Body of pancreas (tissue), 4 donors: ENCODE measurements at regions not wholly inside any gene's neighbourhood (a gene's known extent, or its start where the extent isn't known, plus 50 kb on each side); places are given as distances from the start of the nearest gene placed in this dataset.

Experiments used
- POLR2A ChIP-seq, 3 donors: fragments of 450-650 bp; IDR thresholded peaks; one replicate each; pipeline ENCODE4 v1.6.1; 2016; ENCODE audit warnings: antibody characterized with exemption in 3 of 3, mild to moderate bottlenecking in 2 of 3
- TF ChIP-seq, protein P1 (sequence below), 7 experiments: fragments of 450-650 bp in 4 of 7; fragments of 200-600 bp in 3 of 7; sonication (generic) in 3 of 7; IDR thresholded peaks; one replicate each; pipeline ENCODE4 v1.5.1; 2016 to 2019; ENCODE audit warnings: antibody characterized with exemption in 7 of 7

DNA sequence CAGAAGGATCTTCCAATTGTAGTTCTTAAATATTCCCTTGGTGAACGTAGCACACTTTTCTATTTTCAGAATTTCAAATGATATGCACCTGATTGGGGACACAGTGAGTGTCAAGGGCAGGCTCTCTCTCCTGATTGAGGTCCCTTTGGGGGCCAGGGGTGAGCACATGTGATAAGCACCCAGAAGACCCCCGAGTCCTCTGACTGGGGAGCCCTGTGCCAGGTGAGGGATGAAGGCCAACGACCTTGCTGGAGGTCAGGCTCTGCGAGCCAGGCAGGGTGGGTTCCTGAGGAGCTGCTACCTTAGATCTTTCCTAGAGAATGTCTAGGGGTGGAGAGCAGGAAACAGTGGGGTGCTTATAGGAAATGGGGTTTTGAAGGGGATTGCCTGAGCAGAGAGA lies 1253.9 kb downstream of the BRD1 start:
- TF ChIP-seq, protein P1, sequence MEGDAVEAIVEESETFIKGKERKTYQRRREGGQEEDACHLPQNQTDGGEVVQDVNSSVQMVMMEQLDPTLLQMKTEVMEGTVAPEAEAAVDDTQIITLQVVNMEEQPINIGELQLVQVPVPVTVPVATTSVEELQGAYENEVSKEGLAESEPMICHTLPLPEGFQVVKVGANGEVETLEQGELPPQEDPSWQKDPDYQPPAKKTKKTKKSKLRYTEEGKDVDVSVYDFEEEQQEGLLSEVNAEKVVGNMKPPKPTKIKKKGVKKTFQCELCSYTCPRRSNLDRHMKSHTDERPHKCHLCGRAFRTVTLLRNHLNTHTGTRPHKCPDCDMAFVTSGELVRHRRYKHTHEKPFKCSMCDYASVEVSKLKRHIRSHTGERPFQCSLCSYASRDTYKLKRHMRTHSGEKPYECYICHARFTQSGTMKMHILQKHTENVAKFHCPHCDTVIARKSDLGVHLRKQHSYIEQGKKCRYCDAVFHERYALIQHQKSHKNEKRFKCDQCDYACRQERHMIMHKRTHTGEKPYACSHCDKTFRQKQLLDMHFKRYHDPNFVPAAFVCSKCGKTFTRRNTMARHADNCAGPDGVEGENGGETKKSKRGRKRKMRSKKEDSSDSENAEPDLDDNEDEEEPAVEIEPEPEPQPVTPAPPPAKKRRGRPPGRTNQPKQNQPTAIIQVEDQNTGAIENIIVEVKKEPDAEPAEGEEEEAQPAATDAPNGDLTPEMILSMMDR (IDR thresholded peaks at IDR 0.05): no peak
- TF ChIP-seq POLR2A (IDR thresholded peaks at IDR 0.05): no peak
